Astrocyte of the cerebellum (primary cell): ENCODE measurements at regions not wholly inside any gene's neighbourhood (a gene's known extent, or its start where the extent isn't known, plus 50 kb on each side); places are given as distances from the start of the nearest gene placed in this dataset.

Experiments used
- DNase-seq: peaks from one replicate; pipeline ENCODE4 v3.0.0-alpha.2; 2011; ENCODE audit warnings: low read depth
- H3K4me3 ChIP-seq: 2 replicates; pipeline ENCODE4 v1.5.1; 2011; ENCODE audit warnings: mild to moderate bottlenecking, low read depth, low read length, moderate library complexity
- CTCF ChIP-seq: IDR thresholded peaks from 2 replicates; pipeline ENCODE4 v1.5.1; 2012; ENCODE audit warnings: low read length, low read depth, moderate library complexity, mild to moderate bottlenecking; ENCODE audit errors: missing control alignments
- in situ Hi-C: cut with HindIII; loops from 2 replicates; pipeline ENCODE4 v1.10.0; 2017; ENCODE audit warnings: low sequenced_read_pairs

- DNase-seq = no peak
- no peak overlapping the region for H3K4me3 ChIP-seq
- in situ Hi-C loops = loop anchor here (5.0 kb wide), 2 partner anchors 36 to 609 kb away; no protein-coding TSS in a partner anchor
- no peak for TF ChIP-seq CTCF
These were observed 183.5 kb downstream of the DUSP10 start for GRCh38 chr1:221558396-221558795.

GRCh38 chr1:221559911-221560310, 182.0 kb downstream of the DUSP10 start:
- no peak for DNase-seq
- no peak overlapping the region for H3K4me3 ChIP-seq
- in situ Hi-C loops = loop anchor here (5.0 kb wide), 2 partner anchors 38 to 607 kb away; no protein-coding TSS in a partner anchor
- no peak for TF ChIP-seq CTCF

GRCh38 chr1:221562542-221563475, 179.1 kb downstream of the DUSP10 start:
- TF ChIP-seq CTCF = no peak
- no peak for DNase-seq
- H3K4me3 ChIP-seq = no peak overlapping the region
- in situ Hi-C loops = no loop called here

GRCh38 chr1:221563476-221563921, 178.4 kb downstream of the DUSP10 start:
- in situ Hi-C loops = no loop called here
- H3K4me3 ChIP-seq = no peak overlapping the region
- DNase-seq = no peak
- no peak for TF ChIP-seq CTCF

GRCh38 chr1:221564891-221565290, 177.0 kb downstream of the DUSP10 start:
- no peak for DNase-seq
- TF ChIP-seq CTCF = no peak
- in situ Hi-C loops = no loop called here
- no peak overlapping the region for H3K4me3 ChIP-seq

GRCh38 chr1:221565711-221566110, 176.2 kb downstream of the DUSP10 start:
- DNase-seq = no peak
- in situ Hi-C loops = no loop called here
- H3K4me3 ChIP-seq = no peak overlapping the region
- no peak for TF ChIP-seq CTCF
